HG02870 (cell line): ENCODE measurements at regions not wholly inside any gene's neighbourhood (a gene's known extent, or its start where the extent isn't known, plus 50 kb on each side); places are given as distances from the start of the nearest gene placed in this dataset.

Experiments used
- ATAC-seq: cut with Tn5 transposase; IDR thresholded peaks from one replicate; pipeline ENCODE4 v1.9.1; 2021; ENCODE audit warnings: mild to moderate bottlenecking, moderate library complexity; ENCODE audit not compliant: unreplicated experiment

- ATAC-seq, result no peak
These were observed 150.5 kb upstream of the NAV2 start for GRCh38 chr11:19562156-19562555.

- no peak for ATAC-seq
These were observed 151.6 kb upstream of the NAV2 start for GRCh38 chr11:19561011-19561410.

- no peak for ATAC-seq
These were observed 152.5 kb upstream of the NAV2 start for GRCh38 chr11:19560156-19560555.

GRCh38 chr11:19559746-19560145, 152.9 kb upstream of the NAV2 start:
- ATAC-seq, result no peak

GRCh38 chr11:19558189-19558986, 154.2 kb upstream of the NAV2 start:
- no peak for ATAC-seq

- ATAC-seq, result peak; percentile 56
These were observed 154.9 kb upstream of the NAV2 start for GRCh38 chr11:19557720-19558140.

GRCh38 chr11:19557185-19557584, 155.5 kb upstream of the NAV2 start:
- ATAC-seq, result no peak

GRCh38 chr11:19555266-19555665, 157.4 kb upstream of the NAV2 start:
- ATAC-seq, result no peak

- ATAC-seq, result no peak
These were observed 158.8 kb upstream of the NAV2 start for GRCh38 chr11:19553683-19554333.

- ATAC-seq, result no peak
These were observed 159.9 kb upstream of the NAV2 start for GRCh38 chr11:19552656-19553260.

- no peak for ATAC-seq
These were observed 160.5 kb upstream of the NAV2 start for GRCh38 chr11:19552161-19552560.

GRCh38 chr11:19551457-19551856, 161.2 kb upstream of the NAV2 start:
- peak; percentile 91 for ATAC-seq

- ATAC-seq, result no peak
These were observed 165.6 kb upstream of the NAV2 start for GRCh38 chr11:19547044-19547443.

GRCh38 chr11:19546325-19546724, 166.3 kb upstream of the NAV2 start:
- ATAC-seq, result no peak

- no peak for ATAC-seq
These were observed 171.1 kb upstream of the NAV2 start for GRCh38 chr11:19541521-19542049.

GRCh38 chr11:19539861-19540260, 172.8 kb upstream of the NAV2 start:
- no peak for ATAC-seq

- ATAC-seq, result peak; percentile 61
These were observed 174.7 kb upstream of the NAV2 start for GRCh38 chr11:19537803-19538453.

GRCh38 chr11:19536131-19536530, 176.5 kb upstream of the NAV2 start:
- no peak for ATAC-seq

- no peak for ATAC-seq
These were observed 182.1 kb upstream of the NAV2 start for GRCh38 chr11:19530505-19530904.

- no peak for ATAC-seq
These were observed 186.5 kb upstream of the NAV2 start for GRCh38 chr11:19526119-19526518.

- ATAC-seq, result no peak
These were observed 186.9 kb upstream of the NAV2 start for GRCh38 chr11:19525714-19526113.
